ENCODE measurements at regions not wholly inside any gene's neighbourhood (a gene's known extent, or its start where the extent isn't known, plus 50 kb on each side); places are given as distances from the start of the nearest gene placed in this dataset.

DNA sequence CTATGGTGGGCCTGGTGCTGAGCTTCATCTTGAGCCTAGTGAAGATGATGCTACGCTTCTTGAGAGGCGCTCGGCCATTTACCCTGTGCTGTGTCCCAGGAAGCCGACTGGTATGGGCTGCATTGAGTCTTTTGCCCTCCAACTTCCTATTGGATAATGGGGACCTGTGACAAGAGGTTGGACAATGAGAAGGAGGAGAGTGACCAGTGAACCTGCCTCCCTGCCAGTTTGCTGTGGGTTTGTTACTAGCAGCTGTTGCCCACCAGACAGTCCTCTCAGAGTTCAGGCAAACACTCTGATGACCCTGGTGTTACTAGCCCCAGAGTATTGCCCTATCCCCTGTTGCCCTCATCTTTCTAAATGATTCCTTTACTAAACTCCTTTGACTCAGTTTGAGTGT, 99.6 kb upstream of the PFN2 start:
- TF ChIP-seq, protein P1, sequence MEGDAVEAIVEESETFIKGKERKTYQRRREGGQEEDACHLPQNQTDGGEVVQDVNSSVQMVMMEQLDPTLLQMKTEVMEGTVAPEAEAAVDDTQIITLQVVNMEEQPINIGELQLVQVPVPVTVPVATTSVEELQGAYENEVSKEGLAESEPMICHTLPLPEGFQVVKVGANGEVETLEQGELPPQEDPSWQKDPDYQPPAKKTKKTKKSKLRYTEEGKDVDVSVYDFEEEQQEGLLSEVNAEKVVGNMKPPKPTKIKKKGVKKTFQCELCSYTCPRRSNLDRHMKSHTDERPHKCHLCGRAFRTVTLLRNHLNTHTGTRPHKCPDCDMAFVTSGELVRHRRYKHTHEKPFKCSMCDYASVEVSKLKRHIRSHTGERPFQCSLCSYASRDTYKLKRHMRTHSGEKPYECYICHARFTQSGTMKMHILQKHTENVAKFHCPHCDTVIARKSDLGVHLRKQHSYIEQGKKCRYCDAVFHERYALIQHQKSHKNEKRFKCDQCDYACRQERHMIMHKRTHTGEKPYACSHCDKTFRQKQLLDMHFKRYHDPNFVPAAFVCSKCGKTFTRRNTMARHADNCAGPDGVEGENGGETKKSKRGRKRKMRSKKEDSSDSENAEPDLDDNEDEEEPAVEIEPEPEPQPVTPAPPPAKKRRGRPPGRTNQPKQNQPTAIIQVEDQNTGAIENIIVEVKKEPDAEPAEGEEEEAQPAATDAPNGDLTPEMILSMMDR (IDR thresholded peaks at IDR 0.05; ENCODE audit: low read depth, low read length), result no peak
- no peak overlapping the region for H3K4me3 ChIP-seq (replicated peaks in 1 of 2; ENCODE audit: low read depth in 2 of 2, low read length in 2 of 2)
- no peak for DNase-seq (ENCODE audit: low read depth in 2 of 2)

DNA sequence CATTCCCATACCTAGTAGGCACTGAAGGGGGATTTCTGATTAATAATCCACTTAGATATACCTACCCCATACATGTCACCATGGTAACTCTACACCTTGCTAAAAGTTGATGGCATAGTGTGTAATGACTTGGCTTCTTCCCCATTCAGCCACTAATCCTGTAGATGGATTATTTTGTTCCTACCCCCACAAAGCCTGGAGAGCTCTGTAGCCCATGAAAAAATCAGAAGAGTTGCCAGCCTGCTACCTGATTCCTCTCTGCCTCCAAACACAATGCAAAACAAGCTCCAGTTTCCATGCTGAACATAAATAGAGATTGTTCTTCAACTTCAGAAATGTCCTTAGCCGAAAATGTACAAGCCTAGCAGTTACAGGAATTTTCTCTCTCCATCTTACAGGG, 98.9 kb upstream of the PFN2 start:
- no peak for DNase-seq (ENCODE audit: low read depth in 2 of 2)
- H3K4me3 ChIP-seq (replicated peaks in 1 of 2; ENCODE audit: low read depth in 2 of 2, low read length in 2 of 2), result no peak overlapping the region
- TF ChIP-seq, protein P1 (IDR thresholded peaks at IDR 0.05; ENCODE audit: low read depth, low read length), result no peak

DNA sequence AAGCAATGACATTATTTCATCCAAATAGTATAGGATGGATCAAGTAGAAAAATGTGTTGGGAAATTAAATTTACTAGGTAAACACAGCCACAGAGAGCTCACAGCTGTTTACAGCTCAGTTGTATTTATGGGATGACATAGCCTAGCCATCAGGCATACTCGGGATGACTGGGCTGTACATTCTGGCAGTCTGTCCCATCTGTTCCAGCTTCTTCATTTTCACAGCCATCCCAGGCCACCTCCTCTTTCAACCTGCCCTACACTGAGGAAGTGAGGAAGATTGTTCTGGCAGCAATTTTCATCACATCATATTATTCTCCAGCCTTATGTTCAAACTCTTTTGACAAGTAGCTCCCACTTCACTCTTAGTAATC, 98.4 kb upstream of the PFN2 start:
- DNase-seq (ENCODE audit: low read depth in 2 of 2), result no peak
- no peak overlapping the region for H3K4me3 ChIP-seq (replicated peaks in 1 of 2; ENCODE audit: low read depth in 2 of 2, low read length in 2 of 2)
- TF ChIP-seq, protein P1 (IDR thresholded peaks at IDR 0.05; ENCODE audit: low read depth, low read length), result no peak

DNA sequence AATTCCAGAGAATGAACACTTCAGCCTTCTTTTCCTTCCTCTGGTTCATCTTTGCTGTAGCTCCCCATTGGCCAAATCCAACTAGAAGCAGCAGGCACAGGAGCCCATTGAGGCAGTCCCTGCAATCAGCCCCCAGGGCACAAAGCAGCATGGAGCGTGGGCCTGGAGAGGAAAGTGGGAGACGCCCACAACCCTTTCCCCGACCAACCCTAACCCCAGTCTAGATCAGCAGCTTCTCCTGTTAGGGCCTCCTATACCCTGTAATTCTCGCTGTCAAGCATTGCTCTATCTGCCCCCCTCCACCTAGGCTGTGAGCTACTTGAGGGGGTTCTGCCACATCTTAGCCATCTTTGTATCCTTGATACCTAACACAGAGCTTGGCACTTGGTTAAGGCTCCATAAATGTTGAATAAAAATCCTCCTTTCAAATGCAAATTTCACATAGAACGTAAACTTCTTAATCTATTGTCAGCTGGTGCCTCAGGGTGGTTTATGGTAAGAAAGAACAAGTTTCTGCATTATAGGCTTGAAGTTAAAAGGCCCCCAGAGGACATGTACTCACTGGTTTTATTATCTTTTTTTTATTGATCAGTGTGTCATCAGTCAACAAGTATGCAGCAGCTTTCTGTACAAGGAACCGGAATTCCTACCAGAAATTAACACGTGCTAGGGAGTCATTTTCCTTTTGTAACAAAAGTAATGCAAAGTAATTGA, 97.9 kb upstream of the PFN2 start:
- H3K4me3 ChIP-seq (replicated peaks in 1 of 2; ENCODE audit: low read depth in 2 of 2, low read length in 2 of 2), result no peak overlapping the region
- DNase-seq (ENCODE audit: low read depth in 2 of 2), result no peak
- TF ChIP-seq, protein P1 (IDR thresholded peaks at IDR 0.05; ENCODE audit: low read depth, low read length), result no peak

DNA sequence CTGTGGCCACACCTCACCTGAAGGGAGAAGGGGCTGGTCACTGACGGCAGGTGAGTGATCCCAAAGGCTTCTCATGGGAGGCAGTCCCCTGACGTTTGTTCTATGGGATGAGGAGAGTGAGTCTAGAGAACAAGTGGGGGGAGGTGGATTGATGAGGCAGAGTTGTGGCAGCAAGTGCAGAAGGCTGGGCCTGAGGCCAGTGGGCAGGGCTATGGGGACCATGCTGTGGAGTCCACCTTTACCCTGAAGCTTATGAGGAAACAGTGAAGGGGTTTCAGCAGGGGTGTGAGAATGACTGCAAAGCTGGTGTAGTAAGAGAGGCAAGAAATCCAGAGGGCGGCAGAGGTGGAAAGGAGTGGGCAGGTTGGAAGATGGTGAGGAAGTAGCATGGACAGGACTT, 96.9 kb upstream of the PFN2 start:
- TF ChIP-seq, protein P1 (IDR thresholded peaks at IDR 0.05; ENCODE audit: low read depth, low read length), result no peak
- no peak overlapping the region for H3K4me3 ChIP-seq (replicated peaks in 1 of 2; ENCODE audit: low read depth in 2 of 2, low read length in 2 of 2)
- DNase-seq (ENCODE audit: low read depth in 2 of 2), result no peak

DNA sequence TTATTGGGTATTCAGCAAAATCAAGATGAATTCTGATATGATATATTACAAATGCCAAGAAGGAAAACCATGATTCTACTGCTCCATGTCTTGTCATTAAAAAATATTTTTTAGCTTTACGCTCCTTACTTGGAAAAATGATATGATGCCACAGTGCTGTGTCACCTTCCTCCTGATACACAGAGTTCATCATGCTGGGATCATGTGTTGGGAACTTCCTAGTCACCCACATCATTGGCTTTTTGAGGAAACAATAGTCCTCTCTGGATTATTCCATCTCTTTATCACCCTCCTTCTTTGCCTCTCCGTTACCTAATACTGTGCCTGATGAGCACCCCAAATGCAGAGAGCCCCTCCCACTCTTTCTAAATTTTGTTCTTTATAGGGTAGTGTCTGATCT, 94.3 kb upstream of the PFN2 start:
- TF ChIP-seq, protein P1 (IDR thresholded peaks at IDR 0.05; ENCODE audit: low read depth, low read length), result no peak
- no peak overlapping the region for H3K4me3 ChIP-seq (replicated peaks in 1 of 2; ENCODE audit: low read depth in 2 of 2, low read length in 2 of 2)
- DNase-seq (ENCODE audit: low read depth in 2 of 2), result no peak

DNA sequence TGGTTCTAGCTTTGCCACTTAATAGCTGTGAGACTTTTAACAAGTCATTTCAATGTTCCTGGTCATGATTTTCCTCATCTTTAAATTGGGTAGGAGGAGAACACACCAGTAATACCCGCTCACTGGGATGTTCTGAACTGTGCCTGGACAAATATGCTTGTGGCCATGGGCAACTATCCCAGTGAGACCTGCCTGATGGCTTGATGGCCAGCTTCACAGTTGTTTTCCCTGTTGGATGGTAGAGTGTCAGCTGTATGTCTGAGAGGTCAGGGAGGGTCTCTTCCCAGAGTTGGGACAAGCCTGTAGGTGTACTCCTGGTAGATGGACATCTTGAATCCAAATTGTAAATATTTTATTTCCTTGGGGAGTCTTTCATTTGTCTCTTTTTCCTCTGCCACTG, 92.5 kb upstream of the PFN2 start:
- H3K4me3 ChIP-seq (replicated peaks in 1 of 2; ENCODE audit: low read depth in 2 of 2, low read length in 2 of 2), result no peak overlapping the region
- no peak for DNase-seq (ENCODE audit: low read depth in 2 of 2)
- TF ChIP-seq, protein P1 (IDR thresholded peaks at IDR 0.05; ENCODE audit: low read depth, low read length), result no peak
